GM06990 (cell line): ENCODE measurements at regions not wholly inside any gene's neighbourhood (a gene's known extent, or its start where the extent isn't known, plus 50 kb on each side); places are given as distances from the start of the nearest gene placed in this dataset.
"Not testable (repeated sequence)": the region's sequence is repeated elsewhere in the genome, so short reads cannot be mapped to it uniquely, and the experiment has no call there.

Experiments
- DNase-seq: peaks from one replicate; pipeline ENCODE4 v3.0.0-alpha.2; 2011; ENCODE audit not compliant: insufficient read length; ENCODE audit errors: extremely low read depth
- H3K27me3 ChIP-seq: replicated peaks from 2 replicates; pipeline ENCODE4 v1.6.0; 2011; ENCODE audit warnings: low read length; ENCODE audit not compliant: control insufficient read depth, insufficient read depth
- H3K36me3 ChIP-seq: 2 replicates; pipeline ENCODE4 v1.5.1; 2011; ENCODE audit warnings: low read length; ENCODE audit not compliant: control insufficient read depth, insufficient read depth
- H3K4me3 ChIP-seq: replicated peaks from 2 replicates; pipeline ENCODE4 v1.5.1; 2011; ENCODE audit warnings: low read depth, mild to moderate bottlenecking, control low read depth, low read length
- TF ChIP-seq, protein P1 (sequence below): IDR thresholded peaks from 2 replicates; pipeline ENCODE4 v1.5.1; 2011; ENCODE audit warnings: low read length, control low read depth, mild to moderate bottlenecking, inconsistent platforms; ENCODE audit not compliant: insufficient read depth, poor library complexity, severe bottlenecking

DNA sequence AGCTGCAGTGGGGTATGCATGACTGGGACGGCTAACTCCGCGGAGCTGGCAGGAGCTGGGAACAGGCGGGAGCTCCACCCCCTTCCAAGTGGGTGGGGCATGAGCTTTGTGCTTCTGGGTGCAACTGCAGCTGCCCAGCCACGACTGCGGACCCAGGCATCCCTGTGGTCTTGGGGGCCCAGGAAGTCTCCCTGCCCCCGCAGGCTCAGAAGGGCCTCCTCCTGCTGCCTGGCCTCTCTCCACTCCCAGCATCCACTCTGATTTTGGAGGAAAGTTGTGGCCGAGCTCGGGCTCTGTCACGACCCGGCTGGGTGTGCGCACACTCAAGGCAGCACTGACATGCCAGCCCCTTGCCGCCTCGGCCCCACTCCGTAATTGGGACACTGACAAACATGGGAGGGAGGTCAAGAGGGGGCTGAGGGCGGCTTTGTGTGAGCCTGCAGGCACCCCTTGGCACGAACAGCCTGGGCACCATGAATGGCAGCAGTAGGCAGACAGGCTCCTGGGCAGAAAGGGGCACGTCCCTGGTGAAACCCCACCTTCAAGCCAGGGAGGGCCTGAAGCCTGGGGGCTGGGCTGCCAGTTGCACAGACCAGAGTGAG, 822.6 kb downstream of the GLUD2 start:
- TF ChIP-seq, protein P1, sequence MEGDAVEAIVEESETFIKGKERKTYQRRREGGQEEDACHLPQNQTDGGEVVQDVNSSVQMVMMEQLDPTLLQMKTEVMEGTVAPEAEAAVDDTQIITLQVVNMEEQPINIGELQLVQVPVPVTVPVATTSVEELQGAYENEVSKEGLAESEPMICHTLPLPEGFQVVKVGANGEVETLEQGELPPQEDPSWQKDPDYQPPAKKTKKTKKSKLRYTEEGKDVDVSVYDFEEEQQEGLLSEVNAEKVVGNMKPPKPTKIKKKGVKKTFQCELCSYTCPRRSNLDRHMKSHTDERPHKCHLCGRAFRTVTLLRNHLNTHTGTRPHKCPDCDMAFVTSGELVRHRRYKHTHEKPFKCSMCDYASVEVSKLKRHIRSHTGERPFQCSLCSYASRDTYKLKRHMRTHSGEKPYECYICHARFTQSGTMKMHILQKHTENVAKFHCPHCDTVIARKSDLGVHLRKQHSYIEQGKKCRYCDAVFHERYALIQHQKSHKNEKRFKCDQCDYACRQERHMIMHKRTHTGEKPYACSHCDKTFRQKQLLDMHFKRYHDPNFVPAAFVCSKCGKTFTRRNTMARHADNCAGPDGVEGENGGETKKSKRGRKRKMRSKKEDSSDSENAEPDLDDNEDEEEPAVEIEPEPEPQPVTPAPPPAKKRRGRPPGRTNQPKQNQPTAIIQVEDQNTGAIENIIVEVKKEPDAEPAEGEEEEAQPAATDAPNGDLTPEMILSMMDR, result no peak
- Histone ChIP-seq H3K36me3 (no peaks in the 10 kb centered on the region), H3K4me3 (no peak overlapping the region), H3K27me3 (no peaks in the 10 kb centered on the region)
- DNase-seq, result no peak

DNA sequence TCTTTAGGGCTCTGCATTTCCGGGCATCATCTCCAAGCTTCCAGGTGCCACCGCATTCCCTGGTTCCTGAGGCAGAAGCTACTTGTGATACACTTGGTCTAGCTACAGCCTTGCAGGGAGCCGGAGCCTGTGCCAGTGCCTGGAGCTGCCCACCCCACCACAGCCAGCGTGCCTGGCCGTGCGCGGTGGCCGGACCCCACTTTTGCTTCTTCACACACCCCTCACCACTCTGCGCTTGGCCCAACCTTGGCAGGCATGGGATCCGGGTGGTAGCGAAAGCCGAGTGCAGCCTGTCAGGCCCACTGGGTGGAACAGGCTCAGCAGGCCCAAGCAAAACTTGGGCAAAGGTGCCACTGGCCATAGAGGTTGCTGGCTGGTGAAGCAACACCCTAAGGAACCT, 823.7 kb downstream of the GLUD2 start:
- Histone ChIP-seq H3K4me3 (no peak overlapping the region), H3K27me3 (no peaks in the 10 kb centered on the region), H3K36me3 (no peaks in the 10 kb centered on the region)
- TF ChIP-seq, protein P1, result no peak
- no peak for DNase-seq

GRCh38 chrX:121876305-121876704, 828.9 kb downstream of the GLUD2 start:
- Histone ChIP-seq H3K36me3 (no peaks in the 10 kb centered on the region), H3K4me3 (no peak overlapping the region), H3K27me3 (no peaks in the 10 kb centered on the region)
- TF ChIP-seq, protein P1, result no peak
- no peak for DNase-seq

- H3K27me3 ChIP-seq, H3K36me3 ChIP-seq, DNase-seq, H3K4me3 ChIP-seq: not testable (repeated sequence)
These were observed 829.9 kb downstream of the GLUD2 start for GRCh38 chrX:121877337-121877736.

GRCh38 chrX:121886557-121886956, 839.1 kb downstream of the GLUD2 start:
- DNase-seq, result no peak
- TF ChIP-seq, protein P1, result no peak
- Histone ChIP-seq H3K27me3 (no peaks in the 10 kb centered on the region), H3K4me3 (no peak overlapping the region), H3K36me3 (no peaks in the 10 kb centered on the region)

GRCh38 chrX:121894756-121895155, 847.3 kb downstream of the GLUD2 start:
- no peak for DNase-seq
- TF ChIP-seq, protein P1, result no peak
- Histone ChIP-seq H3K4me3 (no peak overlapping the region), H3K36me3 (no peaks in the 10 kb centered on the region), H3K27me3 (no peaks in the 10 kb centered on the region)
